H7 (cell line): ENCODE measurements at regions not wholly inside any gene's neighbourhood (a gene's known extent, or its start where the extent isn't known, plus 50 kb on each side); places are given as distances from the start of the nearest gene placed in this dataset.
A peak's percentile ranks its signal among the peaks of the same experiment; 100 is the strongest.

ENCODE experiments used
- DNase-seq: peaks from one replicate; pipeline ENCODE4 v3.0.0; 2012
- H3K27me3 ChIP-seq: 2 replicates; pipeline ENCODE4 v1.6.0; 2011; ENCODE audit warnings: mild to moderate bottlenecking, low read length; ENCODE audit not compliant: control insufficient read depth, insufficient read depth
- H3K36me3 ChIP-seq: replicated peaks from 2 replicates; pipeline ENCODE4 v1.5.1; 2011; ENCODE audit warnings: low read length; ENCODE audit not compliant: control insufficient read depth, insufficient read depth
- H3K4me3 ChIP-seq: 2 replicates; pipeline ENCODE4 v1.5.1; 2011; ENCODE audit warnings: low read depth, mild to moderate bottlenecking, control low read depth, low read length, moderate library complexity; ENCODE audit not compliant: insufficient read depth

DNA sequence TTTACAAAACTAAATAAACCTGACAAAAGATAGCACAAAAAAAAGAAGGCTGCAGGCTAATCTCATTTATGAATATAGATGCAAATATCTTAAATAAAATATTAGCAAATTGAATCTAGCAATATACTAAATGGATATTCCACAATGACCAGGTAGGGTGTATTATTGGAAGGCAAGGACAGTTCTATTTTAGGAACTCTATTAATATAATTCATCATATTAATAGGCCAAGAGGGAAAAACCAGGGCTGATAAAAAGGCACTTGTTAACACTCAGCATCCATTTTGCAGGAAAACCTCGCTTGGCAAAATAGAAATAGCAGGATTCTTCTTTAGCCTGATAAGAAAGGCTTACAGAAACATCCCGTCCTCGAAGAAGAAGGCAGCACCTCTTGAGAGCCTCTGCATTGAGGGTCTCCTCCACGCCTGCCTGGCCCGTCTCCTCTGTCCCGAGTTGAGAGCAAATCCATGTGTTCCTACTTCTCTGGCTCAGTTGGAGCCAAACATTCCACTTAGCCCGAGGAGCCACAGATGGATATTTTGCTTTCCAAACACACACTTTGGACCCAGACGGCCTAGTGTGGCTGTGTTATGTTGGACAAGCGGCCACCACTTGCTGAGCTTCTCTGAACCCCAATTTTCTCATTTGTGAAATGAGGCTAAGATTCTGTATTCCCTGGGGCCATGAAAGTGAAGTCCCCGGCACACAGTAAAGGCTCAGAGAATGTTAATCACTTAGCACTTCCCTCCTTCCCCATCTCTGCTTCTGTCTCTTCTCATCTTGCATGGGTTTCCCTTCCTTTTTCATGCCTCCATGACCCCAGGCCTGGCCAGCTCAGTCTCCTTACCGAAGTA is 181.8 kb upstream of the MVB12B start:
- Histone ChIP-seq H3K36me3 (no peaks in the 10 kb centered on the region), H3K27me3 (peaks cover 12% of the 10 kb centered on the region), H3K4me3 (no peak overlapping the region)
- DNase-seq = peak; percentile 11

DNA sequence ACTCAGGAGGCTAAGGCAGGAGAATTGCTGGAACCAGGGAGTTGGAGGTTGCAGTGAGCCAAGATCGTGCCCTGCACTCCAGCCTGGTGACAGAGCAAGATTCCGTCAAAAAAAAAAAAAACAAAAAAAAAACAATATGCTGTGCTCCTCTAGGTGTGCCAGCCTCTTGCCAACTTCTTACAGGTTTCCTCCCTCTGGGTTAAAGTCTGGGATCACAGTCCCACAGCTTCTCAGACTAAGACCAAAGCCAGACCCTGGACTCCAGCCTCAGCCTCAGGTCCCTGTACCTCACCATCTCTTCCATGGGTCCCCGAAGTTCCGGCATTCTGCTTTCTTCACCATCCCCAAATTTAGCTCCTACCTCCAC is 180.8 kb upstream of the MVB12B start:
- DNase-seq = no peak
- Histone ChIP-seq H3K27me3 (peaks cover 12% of the 10 kb centered on the region), H3K36me3 (no peaks in the 10 kb centered on the region), H3K4me3 (no peak overlapping the region)

DNA sequence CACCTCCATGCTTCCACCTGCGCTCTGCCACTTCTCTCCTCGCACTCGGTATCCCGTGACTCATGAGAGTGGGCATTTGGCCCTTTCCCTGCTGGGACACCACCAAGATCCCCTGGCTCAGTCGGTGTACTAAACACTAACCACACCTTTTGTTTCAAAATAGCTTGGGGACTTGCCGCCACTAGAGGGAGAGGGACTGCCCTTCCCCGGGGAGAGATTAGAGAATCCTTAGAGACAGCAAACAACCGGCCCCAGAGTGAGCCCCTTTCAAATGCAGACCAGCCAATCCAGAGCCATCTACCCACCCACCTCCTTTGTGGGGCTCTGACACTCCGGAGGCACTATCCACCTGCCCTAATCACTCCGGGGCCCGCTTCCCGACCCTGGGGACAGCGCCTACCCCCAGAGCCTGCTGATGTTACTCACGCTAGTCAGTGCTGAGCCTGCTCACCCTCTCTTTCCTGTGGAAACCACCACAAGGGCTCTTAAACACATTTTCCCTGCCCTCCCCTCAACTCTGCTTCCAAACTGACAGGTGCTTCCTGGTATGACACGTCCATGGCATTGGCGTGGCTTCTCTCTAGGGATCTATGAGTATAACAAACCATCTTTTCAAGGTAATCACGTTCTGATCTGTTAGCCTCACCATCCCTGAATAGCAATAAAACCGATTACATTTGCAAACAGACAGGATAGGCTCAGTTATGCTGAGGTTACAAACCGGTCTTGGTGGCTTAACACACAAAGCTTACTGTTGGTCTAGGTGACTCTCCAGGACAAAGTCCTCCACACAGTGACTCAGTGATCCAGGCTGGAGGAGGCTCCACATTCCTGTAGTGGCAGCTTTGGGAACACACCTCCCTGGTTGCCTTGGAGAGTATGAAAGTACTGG is 180.1 kb upstream of the MVB12B start:
- Histone ChIP-seq H3K4me3 (no peak overlapping the region), H3K27me3 (peaks cover 12% of the 10 kb centered on the region), H3K36me3 (no peaks in the 10 kb centered on the region)
- peak; percentile 94 for DNase-seq

DNA sequence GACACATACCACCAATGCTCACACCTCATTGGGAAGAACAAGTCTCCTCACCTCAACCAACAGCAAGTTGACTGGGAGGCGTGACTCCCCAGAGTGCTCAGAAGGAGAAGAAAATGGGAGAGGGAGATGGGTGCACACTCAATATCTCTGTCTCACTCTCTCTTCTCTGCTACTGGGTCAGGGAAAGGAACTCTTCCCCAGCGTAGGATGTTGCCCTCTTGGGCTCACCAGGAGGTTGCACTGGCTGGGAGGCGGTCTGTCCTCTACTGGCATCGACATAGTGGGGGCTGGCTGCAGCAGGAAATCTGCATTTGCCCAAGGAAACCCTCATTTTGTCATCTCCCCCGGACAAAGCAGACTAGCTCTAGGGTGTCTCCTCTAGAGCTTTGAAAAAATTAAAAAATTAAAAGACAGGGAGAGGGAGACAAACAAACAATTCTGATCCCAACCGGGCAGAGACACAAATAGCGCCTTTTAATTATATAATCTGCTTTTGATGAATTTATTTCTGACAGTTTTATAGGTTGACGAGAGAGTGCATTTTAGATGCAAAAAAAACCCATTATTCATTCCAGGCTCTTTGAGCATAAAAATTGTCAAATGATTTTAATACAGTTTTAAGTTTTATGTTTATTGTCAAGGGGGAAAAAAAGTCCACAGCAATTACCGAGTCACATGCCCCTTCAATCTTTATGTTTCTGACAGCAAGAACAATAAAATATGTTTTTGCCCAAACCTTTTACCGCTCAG is 179.3 kb upstream of the MVB12B start:
- DNase-seq = peak; percentile 22
- H3K4me3 ChIP-seq = no peak overlapping the region
- no peaks in the 10 kb centered on the region for H3K36me3 ChIP-seq
- H3K27me3 ChIP-seq = peaks cover 12% of the 10 kb centered on the region

DNA sequence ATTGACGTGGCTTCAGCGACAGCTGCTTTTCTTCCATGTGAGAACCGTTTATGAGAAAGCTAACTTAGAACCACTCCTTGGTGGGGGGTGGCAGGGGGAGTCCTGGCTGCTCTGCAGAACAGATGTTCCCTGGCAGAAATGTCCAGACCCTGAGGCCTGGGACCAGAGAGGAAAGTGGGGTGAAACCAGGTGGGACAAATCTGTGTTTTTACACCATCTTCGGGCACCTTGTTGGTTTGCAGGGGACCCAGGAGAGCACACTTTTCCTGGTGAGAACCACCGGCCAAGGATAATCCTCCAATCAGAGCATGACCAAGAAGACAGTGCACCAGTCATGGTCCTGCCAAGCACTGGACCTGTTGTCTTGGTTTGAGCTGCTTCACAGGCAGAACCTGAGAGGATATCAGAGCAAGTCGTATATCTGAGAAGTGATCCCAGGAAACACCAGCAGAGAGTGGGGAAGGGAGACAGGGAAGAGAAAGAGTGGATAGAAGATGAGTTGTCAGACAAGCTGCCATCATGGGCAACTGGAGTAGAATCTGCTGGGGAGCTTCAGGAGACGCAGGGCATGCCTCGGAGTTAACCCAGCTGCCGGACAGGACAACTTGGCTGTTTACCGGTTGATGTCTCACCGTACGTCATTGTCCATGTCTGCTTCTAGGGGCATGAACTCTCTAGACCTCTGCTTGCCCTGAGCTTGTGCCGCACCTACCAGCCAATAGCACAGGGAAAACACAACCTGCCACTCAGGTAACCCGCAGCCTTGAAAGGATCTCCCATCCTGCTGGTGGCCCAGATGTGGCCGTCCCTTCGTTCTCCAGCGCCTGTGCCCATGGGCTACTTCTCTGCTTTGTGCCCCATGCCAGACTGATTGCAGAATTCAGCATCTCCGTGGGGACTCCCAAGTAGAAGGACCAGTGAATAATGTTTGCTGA is 178.4 kb upstream of the MVB12B start:
- DNase-seq = peak; percentile 5
- Histone ChIP-seq H3K4me3 (no peak overlapping the region), H3K27me3 (peaks cover 12% of the 10 kb centered on the region), H3K36me3 (no peaks in the 10 kb centered on the region)

DNA sequence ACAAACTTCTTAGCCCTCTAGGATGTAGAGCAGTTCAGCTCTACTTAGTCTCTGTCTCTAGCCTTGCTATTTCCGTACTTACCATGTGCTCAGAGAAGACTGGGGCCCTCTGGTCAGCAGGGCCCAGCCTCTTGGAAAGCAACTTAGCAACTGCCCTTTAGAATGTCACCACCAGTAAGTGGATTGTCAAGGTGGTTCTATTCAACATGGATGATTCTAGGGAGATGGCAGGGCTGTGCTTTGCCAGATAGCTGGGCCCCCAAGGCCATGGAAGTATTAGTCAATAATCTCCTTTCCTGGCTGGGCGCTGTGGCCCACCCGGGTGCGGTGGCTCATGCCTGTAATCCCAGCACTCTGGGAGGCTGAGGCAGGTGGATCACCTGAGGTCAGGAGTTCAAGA is 177.6 kb upstream of the MVB12B start:
- no peak for DNase-seq
- Histone ChIP-seq H3K27me3 (peaks cover 12% of the 10 kb centered on the region), H3K4me3 (no peak overlapping the region), H3K36me3 (no peaks in the 10 kb centered on the region)

DNA sequence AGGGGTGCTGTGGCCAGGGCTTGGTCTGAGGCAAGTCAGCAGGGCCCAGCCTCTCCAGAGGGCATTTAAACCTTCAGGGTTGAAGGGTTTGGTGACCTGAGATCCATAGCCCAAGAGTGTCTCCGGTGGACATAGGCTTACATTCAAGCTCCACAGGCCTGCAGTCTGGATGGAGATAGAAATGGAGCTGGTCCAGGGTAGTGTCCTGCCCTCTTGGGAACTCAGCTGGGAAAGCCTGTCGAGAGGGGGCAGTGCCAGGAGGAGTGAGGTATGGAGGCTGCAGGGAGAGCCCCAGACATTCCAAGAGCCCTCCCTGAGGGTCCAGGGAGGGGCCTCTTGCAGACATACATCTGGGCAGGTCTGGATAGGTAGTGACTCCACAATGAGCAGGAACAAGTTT is 177.0 kb upstream of the MVB12B start:
- Histone ChIP-seq H3K36me3 (no peaks in the 10 kb centered on the region), H3K27me3 (peaks cover 12% of the 10 kb centered on the region), H3K4me3 (no peak overlapping the region)
- DNase-seq = peak; percentile 38

DNA sequence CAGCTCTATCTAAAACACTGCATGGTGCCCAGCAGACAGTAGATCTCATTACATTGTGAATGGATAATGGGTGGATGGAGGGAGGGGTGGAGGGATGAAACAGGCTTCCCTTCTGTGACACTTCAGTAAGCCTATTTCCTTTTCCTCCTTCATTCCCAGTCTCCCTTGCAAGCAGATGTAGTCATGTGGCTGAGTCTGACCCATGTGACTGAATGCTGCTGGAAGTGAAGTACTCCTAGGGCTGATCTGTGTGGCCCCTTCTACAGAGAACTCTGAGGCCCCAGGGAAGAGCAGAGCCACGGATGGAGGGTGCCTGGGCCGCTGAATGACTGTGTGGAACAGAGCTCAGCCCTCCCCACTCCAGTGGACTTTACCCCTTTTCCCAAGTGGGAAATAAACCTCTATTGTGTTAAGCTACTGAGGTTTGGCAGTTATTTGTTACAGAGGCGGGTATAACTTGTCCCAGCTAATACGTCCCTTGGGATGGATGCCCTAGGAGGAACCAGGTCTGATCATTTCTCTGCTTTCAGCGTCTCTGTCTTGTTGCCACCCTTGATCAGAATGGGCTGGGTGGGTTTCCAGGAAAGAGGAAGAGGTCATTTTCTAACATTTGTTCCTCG is 176.1 kb upstream of the MVB12B start:
- H3K4me3 ChIP-seq = no peak overlapping the region
- peaks cover 12% of the 10 kb centered on the region for H3K27me3 ChIP-seq
- no peaks in the 10 kb centered on the region for H3K36me3 ChIP-seq
- peak; percentile 40 for DNase-seq

DNA sequence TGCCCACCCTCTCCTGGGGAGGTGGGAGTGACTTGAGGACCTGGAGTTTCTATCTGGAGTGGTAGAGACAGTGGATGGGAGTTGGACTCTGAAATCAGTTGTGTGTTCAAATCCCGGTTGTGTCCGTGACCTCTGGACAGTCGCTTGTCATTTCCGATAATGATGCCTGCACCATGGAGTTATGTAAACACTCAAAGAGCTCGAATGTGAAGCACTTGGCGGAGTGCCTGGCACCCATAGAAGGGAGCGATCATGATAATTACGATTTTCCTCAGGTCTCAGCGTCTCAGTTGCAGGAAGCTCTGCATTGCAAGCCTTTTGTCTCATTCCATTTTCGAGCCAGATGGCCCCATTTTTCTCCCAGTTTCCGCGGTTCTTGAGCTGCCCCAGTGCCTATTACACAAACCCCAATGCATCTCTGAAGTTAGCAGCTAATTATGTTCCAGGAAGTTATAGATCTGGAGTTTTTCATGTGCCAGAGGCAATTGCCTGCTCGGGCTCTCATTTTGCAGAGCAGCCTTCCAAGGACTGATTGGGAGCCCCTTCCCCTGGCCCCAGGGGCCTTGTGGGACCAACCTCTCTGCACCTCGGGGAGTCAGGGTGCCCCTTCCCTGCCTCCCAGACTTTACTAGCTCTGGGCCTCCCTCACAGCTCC is 175.5 kb upstream of the MVB12B start:
- Histone ChIP-seq H3K27me3 (peaks cover 12% of the 10 kb centered on the region), H3K4me3 (no peak overlapping the region), H3K36me3 (no peaks in the 10 kb centered on the region)
- peak; percentile 10 for DNase-seq

DNA sequence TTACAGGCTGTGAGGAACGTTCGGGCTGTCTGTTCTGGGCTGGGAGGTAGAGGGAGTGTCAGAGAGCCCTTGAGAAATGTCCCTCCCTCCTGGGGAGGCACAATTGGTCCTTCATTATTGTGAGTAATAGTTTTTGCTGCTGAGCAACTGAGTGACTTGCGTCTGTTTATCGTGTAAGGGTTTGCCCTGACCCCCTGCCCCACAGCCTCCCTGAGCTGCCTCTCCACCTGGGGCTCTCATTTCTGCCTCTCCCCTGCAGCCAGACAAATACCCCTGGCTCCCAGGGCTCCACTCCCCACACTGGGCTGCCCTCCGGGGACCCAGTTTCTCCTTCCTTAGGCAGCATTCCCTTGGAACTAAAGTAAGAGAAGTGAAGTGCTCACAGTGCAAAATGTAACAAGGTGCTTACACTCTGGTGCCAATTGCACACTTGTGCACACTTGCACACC is 174.9 kb upstream of the MVB12B start:
- peaks cover 10% of the 10 kb centered on the region for H3K27me3 ChIP-seq
- DNase-seq = peak; percentile 49
- H3K36me3 ChIP-seq = no peaks in the 10 kb centered on the region
- H3K4me3 ChIP-seq = no peak overlapping the region

DNA sequence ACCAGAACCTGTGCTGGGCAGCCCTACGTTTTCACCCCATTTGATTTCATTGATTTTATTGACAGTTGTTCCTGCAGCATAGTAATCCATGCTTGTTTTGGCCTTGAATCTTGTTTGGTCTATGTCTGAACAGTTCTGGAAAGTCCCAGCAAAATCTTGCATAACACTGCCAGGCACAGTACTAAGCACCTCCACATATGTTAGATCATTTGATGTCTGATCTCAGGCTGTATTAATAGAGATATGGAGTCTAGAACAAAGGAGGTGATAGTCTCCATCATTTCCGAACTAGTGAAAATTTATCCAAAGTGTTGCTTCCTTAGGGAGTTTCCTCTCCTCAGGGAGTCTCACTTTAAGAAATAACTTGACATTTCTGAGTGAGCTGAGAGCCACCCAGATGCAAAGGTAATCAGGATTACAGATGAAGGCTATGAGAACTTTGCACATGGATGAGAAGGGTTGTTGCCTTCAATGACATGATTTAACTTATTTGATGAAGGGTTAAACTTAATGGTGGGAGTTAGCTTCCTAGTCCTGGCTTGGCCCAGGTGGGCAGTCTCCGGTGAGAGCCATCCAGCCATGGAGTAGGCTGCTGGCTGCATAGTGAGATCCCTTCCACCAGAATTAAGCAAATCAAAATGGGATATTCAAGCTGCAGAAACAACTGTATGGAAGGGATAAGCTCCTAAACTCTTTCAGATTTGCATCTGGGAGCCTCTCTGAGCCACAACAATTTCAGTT is 173.8 kb upstream of the MVB12B start:
- Histone ChIP-seq H3K27me3 (peaks cover 3% of the 10 kb centered on the region), H3K4me3 (no peak overlapping the region)

DNA sequence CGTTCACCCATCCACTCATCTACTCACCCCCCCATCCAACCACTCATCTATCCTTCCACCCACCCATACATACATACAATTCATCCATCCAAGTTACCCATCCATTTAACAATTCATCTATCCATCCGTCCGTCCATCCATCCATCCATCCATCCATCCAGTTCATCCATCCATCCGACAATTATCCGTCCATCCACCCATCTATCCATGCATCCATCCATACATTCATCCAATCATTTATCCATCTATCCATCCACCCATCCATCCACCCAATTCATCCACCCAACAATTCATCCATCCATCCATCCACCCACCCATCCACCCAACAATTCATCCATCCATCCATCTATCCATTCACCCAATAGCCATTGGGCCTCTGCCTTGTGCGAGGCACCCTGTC is 173.2 kb upstream of the MVB12B start:
- DNase-seq = no peak
- H3K27me3 ChIP-seq = peaks cover 2% of the 10 kb centered on the region
- H3K4me3 ChIP-seq = no peak overlapping the region
- H3K36me3 ChIP-seq = no peaks in the 10 kb centered on the region

More for the DNA sequence above, 173.8 kb upstream of the MVB12B start:
- H3K36me3 ChIP-seq = no peaks in the 10 kb centered on the region
- DNase-seq = peak; percentile 8
